Gastroesophageal sphincter (tissue), 4 donors: ENCODE measurements at regions not wholly inside any gene's neighbourhood (a gene's known extent, or its start where the extent isn't known, plus 50 kb on each side); places are given as distances from the start of the nearest gene placed in this dataset.

Source experiments
- ATAC-seq: fragments of 150-250 bp; one replicate; pipeline ENCODE4 v1.9.1; 2016; ENCODE audit warnings: mild to moderate bottlenecking, moderate library complexity
- H3K27ac ChIP-seq, 4 donors: fragments of 200-600 bp; sonication (generic) in 3 of 4; 1 replicate in 3 of 4; 2 replicates in 1 of 4; pipeline ENCODE4 v1.5.1; 2016 to 2019
- H3K27me3 ChIP-seq: fragments of 200-600 bp; sonication (generic); one replicate; pipeline ENCODE4 v1.5.1; 2019
- H3K36me3 ChIP-seq, 2 donors: fragments of 200-600 bp; sonication (generic); one replicate each; pipeline ENCODE4 v1.5.1; 2019; ENCODE audit warnings: control low read depth in 1 of 2
- H3K4me1 ChIP-seq, 3 donors: fragments of 200-600 bp; sonication (generic); 1 replicate in 2 of 3; 2 replicates in 1 of 3; pipeline ENCODE4 v1.5.1; 2016 to 2019; ENCODE audit warnings: control low read depth in 2 of 3
- H3K4me3 ChIP-seq, 2 donors: fragments of 200-600 bp; sonication (generic); one replicate each; pipeline ENCODE4 v1.5.1; 2019; ENCODE audit warnings: mild to moderate bottlenecking in 1 of 2, moderate library complexity in 1 of 2
- H3K9me3 ChIP-seq, 3 donors: fragments of 200-600 bp; sonication (generic); one replicate each; pipeline ENCODE4 v1.5.1; 2017 to 2019; ENCODE audit warnings: control low read depth in 2 of 3
- EP300 ChIP-seq: sonication (generic); formaldehyde crosslinking; IDR thresholded peaks from one replicate; pipeline ENCODE4 v1.6.1; 2017; ENCODE audit warnings: antibody characterized with exemption, mild to moderate bottlenecking
- POLR2A ChIP-seq, 2 donors: fragments of 450-650 bp; IDR thresholded peaks; one replicate each; pipeline ENCODE4 v1.6.1; 2017; ENCODE audit warnings: antibody characterized with exemption in 2 of 2, mild to moderate bottlenecking in 2 of 2, moderate library complexity in 1 of 2
- POLR2AphosphoS5 ChIP-seq: sonication (generic); formaldehyde crosslinking; IDR thresholded peaks from one replicate; pipeline ENCODE4 v1.6.1; 2017; ENCODE audit warnings: antibody characterized with exemption
- WGBS, 2 donors: methylation state at CpG; one replicate each; pipeline ENCODE4 v1.1.5; 2018; ENCODE audit warnings: low coverage in 1 of 2; 5-methylcytosine and 5-hydroxymethylcytosine counted together
- TF ChIP-seq, protein P1 (sequence below), 4 experiments: fragments of 200-600 bp in 2 of 4; fragments of 450-650 bp in 2 of 4; sonication (generic) in 1 of 4; IDR thresholded peaks; one replicate each; pipeline ENCODE4 v1.5.1; 2017 to 2019; ENCODE audit warnings: antibody characterized with exemption in 4 of 4, mild to moderate bottlenecking in 2 of 4, moderate library complexity in 2 of 4

DNA sequence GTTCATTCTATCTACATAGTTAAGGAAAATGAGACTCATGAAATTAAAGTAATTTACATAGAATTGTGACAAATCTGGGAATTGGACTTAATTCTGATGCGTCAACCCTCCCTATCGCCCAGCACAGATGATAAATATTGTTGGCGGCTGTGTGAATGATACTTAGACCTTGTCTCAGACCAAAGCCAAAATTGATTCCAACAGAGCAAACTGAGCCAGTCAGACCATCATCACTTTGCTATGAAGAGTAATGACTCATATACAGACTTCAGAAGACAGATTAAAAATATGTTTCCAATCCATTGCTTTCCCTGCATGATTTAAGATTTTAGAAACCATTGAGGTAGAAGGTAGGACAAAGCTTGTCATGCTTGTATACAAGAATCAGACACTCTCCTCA is 1156.7 kb upstream of the CDH8 start:
- H3K36me3 ChIP-seq = no peaks in the 10 kb centered on the region
- H3K9me3 ChIP-seq = no peaks in the 10 kb centered on the region
- ATAC-seq = no peak
- WGBS, 2 donors = 41 to 79% methylated on average over 3 of the region's 3 CpGs
- no peak overlapping the region for H3K27ac ChIP-seq
- TF ChIP-seq, protein P1, sequence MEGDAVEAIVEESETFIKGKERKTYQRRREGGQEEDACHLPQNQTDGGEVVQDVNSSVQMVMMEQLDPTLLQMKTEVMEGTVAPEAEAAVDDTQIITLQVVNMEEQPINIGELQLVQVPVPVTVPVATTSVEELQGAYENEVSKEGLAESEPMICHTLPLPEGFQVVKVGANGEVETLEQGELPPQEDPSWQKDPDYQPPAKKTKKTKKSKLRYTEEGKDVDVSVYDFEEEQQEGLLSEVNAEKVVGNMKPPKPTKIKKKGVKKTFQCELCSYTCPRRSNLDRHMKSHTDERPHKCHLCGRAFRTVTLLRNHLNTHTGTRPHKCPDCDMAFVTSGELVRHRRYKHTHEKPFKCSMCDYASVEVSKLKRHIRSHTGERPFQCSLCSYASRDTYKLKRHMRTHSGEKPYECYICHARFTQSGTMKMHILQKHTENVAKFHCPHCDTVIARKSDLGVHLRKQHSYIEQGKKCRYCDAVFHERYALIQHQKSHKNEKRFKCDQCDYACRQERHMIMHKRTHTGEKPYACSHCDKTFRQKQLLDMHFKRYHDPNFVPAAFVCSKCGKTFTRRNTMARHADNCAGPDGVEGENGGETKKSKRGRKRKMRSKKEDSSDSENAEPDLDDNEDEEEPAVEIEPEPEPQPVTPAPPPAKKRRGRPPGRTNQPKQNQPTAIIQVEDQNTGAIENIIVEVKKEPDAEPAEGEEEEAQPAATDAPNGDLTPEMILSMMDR (IDR thresholded peaks at IDR 0.05) = no peak
- TF ChIP-seq POLR2AphosphoS5 = no peak
- TF ChIP-seq POLR2A (IDR thresholded peaks at IDR 0.05) = no peak
- no peak for TF ChIP-seq EP300
- H3K4me3 ChIP-seq = no peak overlapping the region
- H3K27me3 ChIP-seq = no peaks in the 10 kb centered on the region
- H3K4me1 ChIP-seq = no peaks in the 10 kb centered on the region

DNA sequence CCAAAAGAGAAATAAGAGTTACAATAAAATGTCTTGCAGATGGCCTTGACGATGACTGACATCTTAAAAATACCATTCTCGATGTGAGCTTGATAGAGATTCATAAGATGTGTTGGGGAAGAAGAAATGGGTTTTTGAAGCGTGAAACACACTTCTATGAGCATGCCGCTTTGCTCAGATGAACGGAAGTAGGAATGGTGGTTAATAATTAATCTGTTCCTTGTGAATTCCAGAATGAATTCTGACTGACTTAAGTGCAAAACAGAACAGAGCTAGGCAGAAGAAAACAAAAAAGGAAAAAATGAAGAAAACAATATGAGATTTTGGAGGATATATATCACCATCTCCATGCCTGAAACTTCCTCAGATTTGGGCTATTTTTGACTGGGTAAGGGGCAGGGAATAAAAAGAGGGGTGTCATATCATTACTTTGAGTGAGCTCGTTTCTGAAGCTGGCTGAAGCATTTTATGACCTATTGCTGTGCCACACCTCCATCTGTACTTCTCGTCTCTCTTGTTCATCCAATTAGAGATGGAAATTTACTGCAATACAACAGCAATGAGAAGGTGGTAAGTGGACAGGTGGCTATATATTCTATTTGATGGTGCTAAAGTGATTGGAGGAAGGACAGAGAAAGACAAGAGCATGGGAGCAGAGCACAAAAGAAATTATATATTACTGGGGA is 1152.0 kb upstream of the CDH8 start:
- H3K27me3 ChIP-seq = no peaks in the 10 kb centered on the region
- no peaks in the 10 kb centered on the region for H3K36me3 ChIP-seq
- H3K9me3 ChIP-seq = no peaks in the 10 kb centered on the region
- no peak for ATAC-seq
- H3K4me1 ChIP-seq = no peaks in the 10 kb centered on the region
- H3K4me3 ChIP-seq = no peak overlapping the region
- TF ChIP-seq POLR2A (IDR thresholded peaks at IDR 0.05) (no peak), POLR2AphosphoS5 (no peak), EP300 (no peak)
- TF ChIP-seq, protein P1 (IDR thresholded peaks at IDR 0.05) = no peak
- 76 to 86% methylated on average over 5 to 7 of the region's 7 CpGs for WGBS, 2 donors
- H3K27ac ChIP-seq = no peak overlapping the region

DNA sequence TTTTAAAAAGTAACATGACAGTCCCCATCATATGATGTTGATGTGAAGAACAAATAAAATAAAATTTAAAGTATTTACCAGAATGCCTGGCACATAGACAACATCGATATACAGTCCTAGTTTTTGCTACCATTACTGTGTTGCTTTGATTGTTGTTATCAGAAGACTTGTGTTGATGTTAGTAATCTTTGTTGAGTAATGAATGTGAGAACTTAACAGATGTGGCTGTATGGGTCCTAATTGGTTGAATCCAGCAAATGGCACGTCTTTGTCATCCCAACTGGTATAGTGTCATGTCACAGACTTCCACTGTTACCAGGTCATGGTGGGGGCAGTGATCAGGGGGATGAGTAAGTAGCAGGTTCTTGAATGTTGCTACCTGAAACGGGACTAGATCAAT is 1151.4 kb upstream of the CDH8 start:
- no peaks in the 10 kb centered on the region for H3K36me3 ChIP-seq
- no peak overlapping the region for H3K4me3 ChIP-seq
- TF ChIP-seq, protein P1 (IDR thresholded peaks at IDR 0.05) = no peak
- no peak for TF ChIP-seq POLR2A (IDR thresholded peaks at IDR 0.05)
- no peak for TF ChIP-seq POLR2AphosphoS5
- no peak for TF ChIP-seq EP300
- ATAC-seq = no peak
- no peaks in the 10 kb centered on the region for H3K4me1 ChIP-seq
- no peaks in the 10 kb centered on the region for H3K9me3 ChIP-seq
- WGBS, 2 donors = 78 to 100% methylated on average over 1 to 3 of the region's 3 CpGs
- no peak overlapping the region for H3K27ac ChIP-seq
- H3K27me3 ChIP-seq = no peaks in the 10 kb centered on the region

DNA sequence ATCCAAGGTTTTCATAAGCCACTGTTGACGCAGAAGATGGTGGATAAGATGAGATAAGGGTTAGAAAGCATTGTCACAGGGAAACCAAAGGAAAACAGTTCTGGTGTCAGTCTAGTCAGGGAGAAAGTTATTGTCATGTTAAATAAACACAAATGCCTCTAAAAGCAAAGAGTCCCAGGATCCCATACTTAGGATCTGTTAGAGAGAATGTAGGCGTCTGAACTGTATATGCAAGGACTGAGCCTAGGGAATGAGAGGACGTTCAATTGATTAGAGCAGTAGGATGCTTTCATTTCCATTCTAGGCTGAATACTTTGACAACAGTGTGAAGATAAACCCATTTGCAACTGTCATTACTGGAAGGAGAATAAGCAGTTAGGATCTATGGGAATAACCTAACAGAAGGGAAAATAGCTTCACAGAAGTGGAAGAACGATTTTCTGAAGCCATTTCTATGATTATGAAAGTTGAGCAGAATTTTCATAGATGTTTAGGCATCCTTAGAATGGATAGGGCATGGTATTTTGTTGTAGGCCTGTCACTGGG is 1149.1 kb upstream of the CDH8 start:
- Histone ChIP-seq H3K36me3 (no peaks in the 10 kb centered on the region), H3K27me3 (no peaks in the 10 kb centered on the region), H3K27ac (no peak overlapping the region), H3K4me1 (no peaks in the 10 kb centered on the region), H3K9me3 (no peaks in the 10 kb centered on the region), H3K4me3 (no peak overlapping the region)
- TF ChIP-seq POLR2A (IDR thresholded peaks at IDR 0.05) (no peak), EP300 (no peak), POLR2AphosphoS5 (no peak)
- TF ChIP-seq, protein P1 (IDR thresholded peaks at IDR 0.05) = no peak
- ATAC-seq = no peak
- WGBS, 2 donors = 32 to 51% methylated on average over 4 of the region's 4 CpGs

DNA sequence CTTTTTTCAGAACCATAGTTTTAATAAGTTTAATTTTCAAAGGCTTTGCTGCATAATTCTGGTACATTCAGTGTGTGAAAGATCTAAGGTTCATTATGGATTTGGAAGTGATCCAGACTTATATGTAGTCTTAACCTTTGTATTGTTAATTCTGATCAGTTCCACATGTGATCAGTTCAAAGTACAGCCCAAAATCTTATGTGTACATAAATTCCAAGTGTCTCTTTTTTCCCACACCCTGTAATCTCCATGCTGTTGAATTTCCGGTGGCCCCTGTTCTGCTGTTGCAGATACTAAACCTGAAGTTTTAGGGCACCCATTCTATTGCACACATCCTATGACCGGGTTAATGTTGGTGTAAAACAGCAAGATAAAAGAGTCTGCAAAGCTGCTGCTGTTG is 1147.5 kb upstream of the CDH8 start:
- Histone ChIP-seq H3K4me3 (no peak overlapping the region), H3K4me1 (no peaks in the 10 kb centered on the region), H3K36me3 (no peaks in the 10 kb centered on the region), H3K27ac (no peak overlapping the region), H3K9me3 (no peaks in the 10 kb centered on the region), H3K27me3 (no peaks in the 10 kb centered on the region)
- ATAC-seq = no peak
- WGBS, 2 donors = 44 to 66% methylated on average over 2 of the region's 2 CpGs
- TF ChIP-seq POLR2AphosphoS5 (no peak), EP300 (no peak), POLR2A (IDR thresholded peaks at IDR 0.05) (no peak)
- TF ChIP-seq, protein P1 (IDR thresholded peaks at IDR 0.05) = no peak
